Brain microvascular endothelial cell (primary cell): ENCODE measurements at regions not wholly inside any gene's neighbourhood (a gene's known extent, or its start where the extent isn't known, plus 50 kb on each side); places are given as distances from the start of the nearest gene placed in this dataset.

Experiments used
- DNase-seq: peaks from one replicate; pipeline ENCODE4 v3.0.0-alpha.2; 2020
- H3K27ac ChIP-seq: fragments of 250-450 bp; sonication (Bioruptor Pico); 2 replicates; pipeline ENCODE4 v1.5.1; 2020; ENCODE audit warnings: mild to moderate bottlenecking, moderate library complexity
- H3K27me3 ChIP-seq: fragments of 250-450 bp; sonication (Bioruptor Pico); replicated peaks from 2 replicates; pipeline ENCODE4 v1.5.1; 2020; ENCODE audit warnings: mild to moderate bottlenecking
- H3K36me3 ChIP-seq: fragments of 250-450 bp; sonication (Bioruptor Pico); replicated peaks from 2 replicates; pipeline ENCODE4 v1.5.1; 2020; ENCODE audit warnings: mild to moderate bottlenecking
- H3K4me3 ChIP-seq: 2 replicates; pipeline ENCODE4 v1.5.1; 2011; ENCODE audit warnings: low read depth, mild to moderate bottlenecking, control low read depth, low read length, moderate library complexity
- CTCF ChIP-seq: IDR thresholded peaks from 2 replicates; pipeline ENCODE4 v1.5.1; 2011; ENCODE audit warnings: low read depth, mild to moderate bottlenecking, moderate library complexity, low read length, control low read depth, inconsistent platforms; ENCODE audit errors: missing control alignments
- in situ Hi-C: cut with HindIII; loops from 2 replicates; pipeline ENCODE4 v1.10.0; 2017; ENCODE audit warnings: low sequenced_read_pairs, low pct_ligation_motif_present

- in situ Hi-C loops: no loop called here
- DNase-seq: no peak
- TF ChIP-seq CTCF: no peak
- no peak overlapping the region for H3K4me3 ChIP-seq
- H3K27ac ChIP-seq: no peak overlapping the region
- no peaks in the 10 kb centered on the region for H3K27me3 ChIP-seq
- no peaks in the 10 kb centered on the region for H3K36me3 ChIP-seq
These were observed 81.6 kb downstream of the FOXD2 start for GRCh38 chr1:47519491-47519890.

- no peaks in the 10 kb centered on the region for H3K27me3 ChIP-seq
- in situ Hi-C loops: no loop called here
- no peak for DNase-seq
- H3K27ac ChIP-seq: no peak overlapping the region
- no peak for TF ChIP-seq CTCF
- no peaks in the 10 kb centered on the region for H3K36me3 ChIP-seq
- no peak overlapping the region for H3K4me3 ChIP-seq
These were observed 82.1 kb downstream of the FOXD2 start for GRCh38 chr1:47519971-47520370.

GRCh38 chr1:47521034-47521881 lies 83.4 kb downstream of the FOXD2 start:
- DNase-seq: peak; percentile 36
- Histone ChIP-seq H3K27me3 (no peaks in the 10 kb centered on the region), H3K4me3 (no peak overlapping the region), H3K27ac (no peak overlapping the region), H3K36me3 (no peaks in the 10 kb centered on the region)
- in situ Hi-C loops: no loop called here
- TF ChIP-seq CTCF: no peak

- Histone ChIP-seq H3K36me3 (no peaks in the 10 kb centered on the region), H3K27ac (no peak overlapping the region), H3K4me3 (no peak overlapping the region), H3K27me3 (no peaks in the 10 kb centered on the region)
- DNase-seq: no peak
- in situ Hi-C loops: no loop called here
- no peak for TF ChIP-seq CTCF
These were observed 85.3 kb downstream of the FOXD2 start for GRCh38 chr1:47522935-47523834.

GRCh38 chr1:47523835-47524215 lies 86.0 kb downstream of the FOXD2 start:
- Histone ChIP-seq H3K4me3 (no peak overlapping the region), H3K27ac (no peak overlapping the region), H3K27me3 (no peaks in the 10 kb centered on the region), H3K36me3 (no peaks in the 10 kb centered on the region)
- in situ Hi-C loops: no loop called here
- TF ChIP-seq CTCF: no peak
- no peak for DNase-seq
